ENCODE measurements at regions not wholly inside any gene's neighbourhood (a gene's known extent, or its start where the extent isn't known, plus 50 kb on each side); places are given as distances from the start of the nearest gene placed in this dataset.

GRCh38 chr4:63049726-63050125 lies 1359.5 kb downstream of the TECRL start:
- Histone ChIP-seq H3K27ac (no peak overlapping the region), H3K4me3 (no peak overlapping the region), H3K27me3 (no peaks in the 10 kb centered on the region), H3K4me1 (no peaks in the 10 kb centered on the region), H3K9me3 (no peaks in the 10 kb centered on the region), H3K36me3 (no peaks in the 10 kb centered on the region)
- DNase-seq (ENCODE audit: low spot score in 2 of 2) = no peak
- intact Hi-C loops (cut with DNase I) = no loop called here
- TF ChIP-seq, protein P1, sequence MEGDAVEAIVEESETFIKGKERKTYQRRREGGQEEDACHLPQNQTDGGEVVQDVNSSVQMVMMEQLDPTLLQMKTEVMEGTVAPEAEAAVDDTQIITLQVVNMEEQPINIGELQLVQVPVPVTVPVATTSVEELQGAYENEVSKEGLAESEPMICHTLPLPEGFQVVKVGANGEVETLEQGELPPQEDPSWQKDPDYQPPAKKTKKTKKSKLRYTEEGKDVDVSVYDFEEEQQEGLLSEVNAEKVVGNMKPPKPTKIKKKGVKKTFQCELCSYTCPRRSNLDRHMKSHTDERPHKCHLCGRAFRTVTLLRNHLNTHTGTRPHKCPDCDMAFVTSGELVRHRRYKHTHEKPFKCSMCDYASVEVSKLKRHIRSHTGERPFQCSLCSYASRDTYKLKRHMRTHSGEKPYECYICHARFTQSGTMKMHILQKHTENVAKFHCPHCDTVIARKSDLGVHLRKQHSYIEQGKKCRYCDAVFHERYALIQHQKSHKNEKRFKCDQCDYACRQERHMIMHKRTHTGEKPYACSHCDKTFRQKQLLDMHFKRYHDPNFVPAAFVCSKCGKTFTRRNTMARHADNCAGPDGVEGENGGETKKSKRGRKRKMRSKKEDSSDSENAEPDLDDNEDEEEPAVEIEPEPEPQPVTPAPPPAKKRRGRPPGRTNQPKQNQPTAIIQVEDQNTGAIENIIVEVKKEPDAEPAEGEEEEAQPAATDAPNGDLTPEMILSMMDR (IDR thresholded peaks at IDR 0.05) = no peak

DNA sequence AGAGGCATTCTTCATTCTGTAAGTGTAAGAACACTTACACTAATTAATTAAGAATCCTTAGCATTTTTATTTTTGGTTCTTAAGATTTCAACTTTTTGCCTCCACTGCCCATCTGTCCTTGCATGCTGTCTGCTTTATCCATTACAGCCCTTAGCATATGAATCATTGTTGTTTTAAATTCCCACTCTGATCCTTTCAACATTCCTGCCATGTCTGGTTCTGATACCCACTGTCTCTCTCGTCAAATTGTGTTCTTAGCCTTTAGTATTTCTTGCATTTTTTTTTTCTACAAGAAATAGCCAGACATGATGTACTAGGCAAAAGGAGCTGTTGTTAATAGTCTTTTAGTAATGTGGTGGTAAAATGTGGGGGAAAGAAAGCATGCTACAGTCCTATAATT lies 1360.0 kb downstream of the TECRL start:
- no peaks in the 10 kb centered on the region for H3K9me3 ChIP-seq
- TF ChIP-seq, protein P1 (IDR thresholded peaks at IDR 0.05) = no peak
- no peak overlapping the region for H3K27ac ChIP-seq
- H3K36me3 ChIP-seq = no peaks in the 10 kb centered on the region
- no peaks in the 10 kb centered on the region for H3K4me1 ChIP-seq
- H3K27me3 ChIP-seq = no peaks in the 10 kb centered on the region
- DNase-seq (ENCODE audit: low spot score in 2 of 2) = no peak
- H3K4me3 ChIP-seq = no peak overlapping the region
- intact Hi-C loops (cut with DNase I) = no loop called here

GRCh38 chr4:63036159-63036866 lies 1372.9 kb downstream of the TECRL start:
- no peaks in the 10 kb centered on the region for H3K4me1 ChIP-seq
- H3K9me3 ChIP-seq = no peaks in the 10 kb centered on the region
- no peak overlapping the region for H3K27ac ChIP-seq
- intact Hi-C loops (cut with DNase I) = no loop called here
- no peaks in the 10 kb centered on the region for H3K36me3 ChIP-seq
- no peak for DNase-seq (ENCODE audit: low spot score in 2 of 2)
- TF ChIP-seq, protein P1 (IDR thresholded peaks at IDR 0.05) = no peak
- no peaks in the 10 kb centered on the region for H3K27me3 ChIP-seq
- H3K4me3 ChIP-seq = no peak overlapping the region

DNA sequence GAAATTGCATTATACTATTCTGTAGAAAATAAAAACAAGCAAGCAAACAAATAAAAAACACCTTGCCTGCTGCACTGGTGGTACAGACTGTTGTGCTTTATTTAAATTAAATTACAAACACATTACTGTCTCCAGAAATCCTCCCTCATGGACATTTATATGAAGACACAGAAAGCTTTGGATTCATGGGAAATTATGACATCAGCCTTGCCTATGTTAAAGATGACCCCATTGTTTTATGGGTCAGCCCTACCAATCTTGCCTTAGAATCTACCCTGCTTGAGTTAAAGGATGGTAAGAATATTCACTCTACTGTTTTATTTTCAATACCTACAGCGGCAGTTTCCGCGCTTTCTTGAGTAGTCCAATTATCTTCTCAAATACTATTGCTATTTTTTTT lies 1379.9 kb downstream of the TECRL start:
- Histone ChIP-seq H3K27ac (no peak overlapping the region), H3K4me1 (no peaks in the 10 kb centered on the region), H3K36me3 (no peaks in the 10 kb centered on the region), H3K4me3 (no peak overlapping the region), H3K9me3 (no peaks in the 10 kb centered on the region), H3K27me3 (no peaks in the 10 kb centered on the region)
- TF ChIP-seq, protein P1 (IDR thresholded peaks at IDR 0.05) = no peak
- DNase-seq (ENCODE audit: low spot score in 2 of 2) = no peak
- intact Hi-C loops (cut with DNase I) = no loop called here

DNA sequence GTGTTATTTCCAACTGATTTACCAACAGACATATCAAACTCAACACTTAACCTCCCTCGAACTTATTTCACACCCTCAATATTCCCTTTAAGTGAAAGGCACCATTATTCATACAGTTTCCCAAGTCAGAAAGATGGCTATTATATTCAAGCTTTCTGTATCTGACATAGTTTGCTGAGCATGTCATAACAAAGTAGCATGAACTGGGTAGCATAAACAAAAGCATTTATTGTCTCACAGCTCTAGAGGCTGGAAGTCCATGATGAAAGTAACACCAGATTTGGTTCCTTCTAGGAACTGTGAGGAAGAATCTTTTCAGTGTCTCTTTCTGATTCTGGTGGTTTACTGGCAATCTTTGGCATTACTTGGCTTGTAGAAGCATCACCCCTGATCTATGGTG lies 1388.6 kb downstream of the TECRL start:
- no peak for DNase-seq (ENCODE audit: low spot score in 2 of 2)
- H3K27me3 ChIP-seq = no peaks in the 10 kb centered on the region
- H3K9me3 ChIP-seq = no peaks in the 10 kb centered on the region
- no peak overlapping the region for H3K4me3 ChIP-seq
- intact Hi-C loops (cut with DNase I) = no loop called here
- no peaks in the 10 kb centered on the region for H3K36me3 ChIP-seq
- H3K4me1 ChIP-seq = no peaks in the 10 kb centered on the region
- no peak overlapping the region for H3K27ac ChIP-seq
- TF ChIP-seq, protein P1 (IDR thresholded peaks at IDR 0.05) = no peak

- Histone ChIP-seq H3K4me3 (no peak overlapping the region), H3K27me3 (no peaks in the 10 kb centered on the region), H3K9me3 (no peaks in the 10 kb centered on the region), H3K4me1 (no peaks in the 10 kb centered on the region), H3K36me3 (no peaks in the 10 kb centered on the region), H3K27ac (no peak overlapping the region)
- intact Hi-C loops (cut with DNase I) = no loop called here
- no peak for DNase-seq (ENCODE audit: low spot score in 2 of 2)
- TF ChIP-seq, protein P1 (IDR thresholded peaks at IDR 0.05) = no peak
These were observed 1392.0 kb downstream of the TECRL start for GRCh38 chr4:63017300-63017699.
